ENCODE measurements at regions not wholly inside any gene's neighbourhood (a gene's known extent, or its start where the extent isn't known, plus 50 kb on each side); places are given as distances from the start of the nearest gene placed in this dataset.

DNA sequence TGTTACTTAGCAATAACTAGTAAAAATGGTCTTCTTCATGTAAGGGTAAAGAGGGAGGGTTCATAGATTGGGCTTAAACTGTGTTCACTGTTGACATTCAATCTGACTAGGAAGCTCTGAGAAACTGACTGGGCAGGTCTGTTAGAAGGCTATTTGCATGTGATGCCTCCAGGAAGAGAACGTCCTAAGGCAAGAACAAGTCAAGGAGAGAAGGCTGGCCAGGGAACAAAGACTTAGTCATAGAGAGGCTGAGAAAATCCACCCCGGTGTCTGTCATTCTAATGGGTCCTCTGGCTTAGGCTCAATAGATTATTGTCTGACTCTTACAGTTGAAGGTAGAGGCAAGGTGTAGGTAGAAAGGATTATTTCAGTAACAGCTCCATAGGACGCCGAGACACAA, 50.3 kb upstream of the CD44 start:
- TF ChIP-seq, protein P1, sequence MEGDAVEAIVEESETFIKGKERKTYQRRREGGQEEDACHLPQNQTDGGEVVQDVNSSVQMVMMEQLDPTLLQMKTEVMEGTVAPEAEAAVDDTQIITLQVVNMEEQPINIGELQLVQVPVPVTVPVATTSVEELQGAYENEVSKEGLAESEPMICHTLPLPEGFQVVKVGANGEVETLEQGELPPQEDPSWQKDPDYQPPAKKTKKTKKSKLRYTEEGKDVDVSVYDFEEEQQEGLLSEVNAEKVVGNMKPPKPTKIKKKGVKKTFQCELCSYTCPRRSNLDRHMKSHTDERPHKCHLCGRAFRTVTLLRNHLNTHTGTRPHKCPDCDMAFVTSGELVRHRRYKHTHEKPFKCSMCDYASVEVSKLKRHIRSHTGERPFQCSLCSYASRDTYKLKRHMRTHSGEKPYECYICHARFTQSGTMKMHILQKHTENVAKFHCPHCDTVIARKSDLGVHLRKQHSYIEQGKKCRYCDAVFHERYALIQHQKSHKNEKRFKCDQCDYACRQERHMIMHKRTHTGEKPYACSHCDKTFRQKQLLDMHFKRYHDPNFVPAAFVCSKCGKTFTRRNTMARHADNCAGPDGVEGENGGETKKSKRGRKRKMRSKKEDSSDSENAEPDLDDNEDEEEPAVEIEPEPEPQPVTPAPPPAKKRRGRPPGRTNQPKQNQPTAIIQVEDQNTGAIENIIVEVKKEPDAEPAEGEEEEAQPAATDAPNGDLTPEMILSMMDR (IDR thresholded peaks at IDR 0.05 in 8 of 11, conservative IDR thresholded peaks at IDR 0.05 in 3 of 11), result no peak
- TF ChIP-seq POLR2AphosphoS5 (IDR thresholded peaks at IDR 0.05) (no peak), POLR2A (IDR thresholded peaks at IDR 0.05) (no peak)

Measured in spleen (tissue), 7 donors.